Spleen (tissue), 7 donors: ENCODE measurements at regions not wholly inside any gene's neighbourhood (a gene's known extent, or its start where the extent isn't known, plus 50 kb on each side); places are given as distances from the start of the nearest gene placed in this dataset.

ENCODE experiments used
- POLR2A ChIP-seq, 3 donors: fragments of 450-650 bp; IDR thresholded peaks; one replicate each; pipeline ENCODE4 v1.5.1; 2017; ENCODE audit warnings: antibody characterized with exemption in 3 of 3, mild to moderate bottlenecking in 1 of 3
- TF ChIP-seq, protein P1 (sequence below), 11 experiments: fragments of 200-600 bp in 7 of 11; fragments of 450-650 bp in 4 of 11; sonication (generic) in 4 of 11; IDR thresholded peaks in 8 of 11; conservative IDR thresholded peaks in 3 of 11; 1 replicate in 7 of 11; 2 replicates in 4 of 11; pipeline versions ENCODE4 v1.4.0 to v1.8.0; 2016 to 2021; ENCODE audit warnings: antibody characterized with exemption in 11 of 11, inconsistent platforms in 4 of 11, mild to moderate bottlenecking in 1 of 11
- donor health status: DM: no; HTN: no; CAD: no; lungs with moderate emphysema.
- donor health status: DM: no; HTN: no; CAD: no.
- donor health status: DM: no; HTN: no; CAD: no.

DNA sequence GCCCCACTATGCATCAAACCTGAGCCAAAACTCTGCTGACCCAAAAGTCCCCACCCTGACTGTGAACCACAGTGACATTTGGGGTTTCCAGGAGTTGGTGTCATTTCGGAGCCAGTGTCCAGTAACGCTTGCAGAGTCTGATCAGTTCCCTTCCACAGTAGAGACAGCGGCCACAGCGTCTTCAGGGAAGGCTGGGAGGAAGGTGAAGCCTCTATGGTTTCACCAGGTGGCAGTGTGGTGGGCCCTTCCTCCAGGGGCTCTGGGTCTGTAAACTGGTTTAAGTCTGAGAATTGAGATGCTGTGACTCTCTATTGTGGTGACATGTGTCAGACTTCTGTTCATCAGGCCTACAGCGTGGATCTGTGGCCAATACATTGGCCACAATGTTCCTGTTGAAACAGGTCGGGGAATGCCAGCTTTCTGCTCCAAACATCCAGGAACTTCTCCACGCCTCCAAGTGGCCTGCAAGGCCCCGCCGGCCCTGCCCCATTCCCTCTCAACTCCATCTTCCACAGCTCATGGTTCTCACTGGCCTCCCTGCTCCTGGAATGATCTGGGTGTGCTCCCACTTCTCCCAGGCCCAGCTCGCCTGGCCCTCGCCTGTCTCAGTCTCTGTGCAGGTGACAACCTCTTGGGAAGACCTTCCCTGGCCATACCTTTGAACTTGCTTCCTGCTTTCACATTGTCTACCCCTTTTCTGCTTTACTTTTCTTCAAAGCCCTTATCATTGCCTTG lies 124.5 kb upstream of the FAM20C start:
- no peak for TF ChIP-seq POLR2A (IDR thresholded peaks at IDR 0.05)
- TF ChIP-seq, protein P1, sequence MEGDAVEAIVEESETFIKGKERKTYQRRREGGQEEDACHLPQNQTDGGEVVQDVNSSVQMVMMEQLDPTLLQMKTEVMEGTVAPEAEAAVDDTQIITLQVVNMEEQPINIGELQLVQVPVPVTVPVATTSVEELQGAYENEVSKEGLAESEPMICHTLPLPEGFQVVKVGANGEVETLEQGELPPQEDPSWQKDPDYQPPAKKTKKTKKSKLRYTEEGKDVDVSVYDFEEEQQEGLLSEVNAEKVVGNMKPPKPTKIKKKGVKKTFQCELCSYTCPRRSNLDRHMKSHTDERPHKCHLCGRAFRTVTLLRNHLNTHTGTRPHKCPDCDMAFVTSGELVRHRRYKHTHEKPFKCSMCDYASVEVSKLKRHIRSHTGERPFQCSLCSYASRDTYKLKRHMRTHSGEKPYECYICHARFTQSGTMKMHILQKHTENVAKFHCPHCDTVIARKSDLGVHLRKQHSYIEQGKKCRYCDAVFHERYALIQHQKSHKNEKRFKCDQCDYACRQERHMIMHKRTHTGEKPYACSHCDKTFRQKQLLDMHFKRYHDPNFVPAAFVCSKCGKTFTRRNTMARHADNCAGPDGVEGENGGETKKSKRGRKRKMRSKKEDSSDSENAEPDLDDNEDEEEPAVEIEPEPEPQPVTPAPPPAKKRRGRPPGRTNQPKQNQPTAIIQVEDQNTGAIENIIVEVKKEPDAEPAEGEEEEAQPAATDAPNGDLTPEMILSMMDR (IDR thresholded peaks at IDR 0.05 in 8 of 11, conservative IDR thresholded peaks at IDR 0.05 in 3 of 11), result no peak
